ENCODE measurements at regions not wholly inside any gene's neighbourhood (a gene's known extent, or its start where the extent isn't known, plus 50 kb on each side); places are given as distances from the start of the nearest gene placed in this dataset.

DNA sequence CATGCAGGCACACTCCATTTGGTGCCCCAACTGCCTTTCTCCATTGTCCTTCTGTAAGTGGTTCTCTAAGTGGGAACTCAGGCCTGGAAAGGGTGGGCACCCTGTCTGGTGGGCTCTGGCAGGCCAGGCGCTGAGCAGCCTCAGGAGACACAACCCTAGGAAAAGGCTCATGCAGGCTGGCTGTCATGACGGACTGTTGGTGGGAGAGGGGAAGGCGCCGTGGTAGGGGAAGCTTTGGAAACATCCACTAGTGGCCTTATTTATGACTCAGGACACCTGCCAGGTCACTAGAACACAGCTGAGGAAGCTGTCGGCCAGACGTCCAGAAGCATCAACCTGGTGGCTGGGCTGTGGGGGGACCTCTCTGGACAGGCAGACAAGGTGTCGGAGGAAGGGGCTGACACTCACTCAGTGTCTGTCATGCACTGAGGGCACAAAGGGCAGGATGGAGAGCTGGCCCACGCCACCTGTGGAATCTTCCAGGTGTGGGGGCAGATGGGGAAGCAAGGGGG is 216.0 kb downstream of the SEC14L1 start:
- TF ChIP-seq, protein P1, sequence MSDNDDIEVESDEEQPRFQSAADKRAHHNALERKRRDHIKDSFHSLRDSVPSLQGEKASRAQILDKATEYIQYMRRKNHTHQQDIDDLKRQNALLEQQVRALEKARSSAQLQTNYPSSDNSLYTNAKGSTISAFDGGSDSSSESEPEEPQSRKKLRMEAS (IDR thresholded peaks at IDR 0.05) = no peak
- TF ChIP-seq, protein P2, sequence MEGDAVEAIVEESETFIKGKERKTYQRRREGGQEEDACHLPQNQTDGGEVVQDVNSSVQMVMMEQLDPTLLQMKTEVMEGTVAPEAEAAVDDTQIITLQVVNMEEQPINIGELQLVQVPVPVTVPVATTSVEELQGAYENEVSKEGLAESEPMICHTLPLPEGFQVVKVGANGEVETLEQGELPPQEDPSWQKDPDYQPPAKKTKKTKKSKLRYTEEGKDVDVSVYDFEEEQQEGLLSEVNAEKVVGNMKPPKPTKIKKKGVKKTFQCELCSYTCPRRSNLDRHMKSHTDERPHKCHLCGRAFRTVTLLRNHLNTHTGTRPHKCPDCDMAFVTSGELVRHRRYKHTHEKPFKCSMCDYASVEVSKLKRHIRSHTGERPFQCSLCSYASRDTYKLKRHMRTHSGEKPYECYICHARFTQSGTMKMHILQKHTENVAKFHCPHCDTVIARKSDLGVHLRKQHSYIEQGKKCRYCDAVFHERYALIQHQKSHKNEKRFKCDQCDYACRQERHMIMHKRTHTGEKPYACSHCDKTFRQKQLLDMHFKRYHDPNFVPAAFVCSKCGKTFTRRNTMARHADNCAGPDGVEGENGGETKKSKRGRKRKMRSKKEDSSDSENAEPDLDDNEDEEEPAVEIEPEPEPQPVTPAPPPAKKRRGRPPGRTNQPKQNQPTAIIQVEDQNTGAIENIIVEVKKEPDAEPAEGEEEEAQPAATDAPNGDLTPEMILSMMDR (IDR thresholded peaks at IDR 0.05; ENCODE audit: low read depth, low read length, missing input control) = no peak
- TF ChIP-seq YY1 (IDR thresholded peaks at IDR 0.05) (no peak), SP1 (IDR thresholded peaks at IDR 0.05) (no peak)
- TF ChIP-seq, protein P3, sequence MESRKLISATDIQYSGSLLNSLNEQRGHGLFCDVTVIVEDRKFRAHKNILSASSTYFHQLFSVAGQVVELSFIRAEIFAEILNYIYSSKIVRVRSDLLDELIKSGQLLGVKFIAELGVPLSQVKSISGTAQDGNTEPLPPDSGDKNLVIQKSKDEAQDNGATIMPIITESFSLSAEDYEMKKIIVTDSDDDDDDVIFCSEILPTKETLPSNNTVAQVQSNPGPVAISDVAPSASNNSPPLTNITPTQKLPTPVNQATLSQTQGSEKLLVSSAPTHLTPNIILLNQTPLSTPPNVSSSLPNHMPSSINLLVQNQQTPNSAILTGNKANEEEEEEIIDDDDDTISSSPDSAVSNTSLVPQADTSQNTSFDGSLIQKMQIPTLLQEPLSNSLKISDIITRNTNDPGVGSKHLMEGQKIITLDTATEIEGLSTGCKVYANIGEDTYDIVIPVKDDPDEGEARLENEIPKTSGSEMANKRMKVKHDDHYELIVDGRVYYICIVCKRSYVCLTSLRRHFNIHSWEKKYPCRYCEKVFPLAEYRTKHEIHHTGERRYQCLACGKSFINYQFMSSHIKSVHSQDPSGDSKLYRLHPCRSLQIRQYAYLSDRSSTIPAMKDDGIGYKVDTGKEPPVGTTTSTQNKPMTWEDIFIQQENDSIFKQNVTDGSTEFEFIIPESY (IDR thresholded peaks at IDR 0.05) = no peak

Measured in liver (tissue), 3 donors.